Parathyroid adenoma (tissue), 2 donors: ENCODE measurements at regions not wholly inside any gene's neighbourhood (a gene's known extent, or its start where the extent isn't known, plus 50 kb on each side); places are given as distances from the start of the nearest gene placed in this dataset.

Experiments used
- H2AFZ ChIP-seq: fragments of 300-600 bp; sonication (generic); one replicate; pipeline ENCODE4 v1.7.0; 2017; ENCODE audit warnings: antibody characterized with exemption, mild to moderate bottlenecking
- H3K27ac ChIP-seq: fragments of 300-600 bp; sonication (generic); one replicate; pipeline ENCODE4 v1.7.0; 2017
- H3K27me3 ChIP-seq: fragments of 300-600 bp; sonication (generic); one replicate; pipeline ENCODE4 v1.7.0; 2017; ENCODE audit warnings: low read length; ENCODE audit not compliant: control insufficient read depth, insufficient read depth
- H3K36me3 ChIP-seq: fragments of 300-600 bp; sonication (generic); one replicate; pipeline ENCODE4 v1.7.0; 2017; ENCODE audit warnings: low read length; ENCODE audit not compliant: control insufficient read depth, insufficient read depth
- H3K4me1 ChIP-seq: fragments of 300-600 bp; sonication (generic); one replicate; pipeline ENCODE4 v1.7.0; 2017; ENCODE audit warnings: control low read depth
- H3K4me2 ChIP-seq: fragments of 300-600 bp; sonication (generic); one replicate; pipeline ENCODE4 v1.7.0; 2017; ENCODE audit warnings: low read length
- H3K4me3 ChIP-seq: fragments of 300-600 bp; sonication (generic); one replicate; pipeline ENCODE4 v1.7.0; 2017; ENCODE audit warnings: low read depth, low read length
- H3K79me2 ChIP-seq: fragments of 300-600 bp; sonication (generic); one replicate; pipeline ENCODE4 v1.7.0; 2017; ENCODE audit warnings: control low read depth
- H3K9ac ChIP-seq: fragments of 300-600 bp; sonication (generic); one replicate; pipeline ENCODE4 v1.7.0; 2017; ENCODE audit warnings: mild to moderate bottlenecking
- H3K9me3 ChIP-seq: fragments of 300-600 bp; sonication (generic); one replicate; pipeline ENCODE4 v1.7.0; 2017; ENCODE audit warnings: low read length; ENCODE audit not compliant: control insufficient read depth
- CTCF ChIP-seq: fragments of 300-600 bp; sonication (generic); IDR thresholded peaks from one replicate; pipeline ENCODE4 v1.7.0; 2017; ENCODE audit warnings: antibody characterized with exemption, mild to moderate bottlenecking
- donor health status: primary hyperparathyroidism.

- Histone ChIP-seq H3K4me1 (no peaks in the 10 kb centered on the region), H3K27me3 (no peaks in the 10 kb centered on the region), H3K9me3 (no peaks in the 10 kb centered on the region), H3K27ac (no peak overlapping the region), H2AFZ (no peak overlapping the region), H3K36me3 (no peaks in the 10 kb centered on the region), H3K79me2 (no peaks in the 10 kb centered on the region), H3K4me3 (no peak overlapping the region), H3K4me2 (no peak overlapping the region), H3K9ac (no peak overlapping the region)
- no peak for TF ChIP-seq CTCF
These were observed 847.8 kb downstream of the RPS29 start for GRCh38 chr14:48738186-48738925.

GRCh38 chr14:48735607-48736006 lies 850.6 kb downstream of the RPS29 start:
- H3K9ac ChIP-seq: no peak overlapping the region
- no peak overlapping the region for H3K4me2 ChIP-seq
- no peaks in the 10 kb centered on the region for H3K9me3 ChIP-seq
- H3K79me2 ChIP-seq: no peaks in the 10 kb centered on the region
- H3K36me3 ChIP-seq: no peaks in the 10 kb centered on the region
- no peak overlapping the region for H2AFZ ChIP-seq
- no peaks in the 10 kb centered on the region for H3K27me3 ChIP-seq
- H3K4me3 ChIP-seq: no peak overlapping the region
- H3K27ac ChIP-seq: no peak overlapping the region
- no peak for TF ChIP-seq CTCF
- no peaks in the 10 kb centered on the region for H3K4me1 ChIP-seq

- no peak overlapping the region for H3K4me3 ChIP-seq
- H3K4me1 ChIP-seq: no peaks in the 10 kb centered on the region
- H3K27ac ChIP-seq: no peak overlapping the region
- H3K9ac ChIP-seq: no peak overlapping the region
- no peak overlapping the region for H2AFZ ChIP-seq
- H3K9me3 ChIP-seq: no peaks in the 10 kb centered on the region
- no peaks in the 10 kb centered on the region for H3K27me3 ChIP-seq
- no peaks in the 10 kb centered on the region for H3K79me2 ChIP-seq
- no peak for TF ChIP-seq CTCF
- H3K36me3 ChIP-seq: no peaks in the 10 kb centered on the region
- no peak overlapping the region for H3K4me2 ChIP-seq
These were observed 854.9 kb downstream of the RPS29 start for GRCh38 chr14:48731260-48731659.

GRCh38 chr14:48726080-48726642 lies 860.0 kb downstream of the RPS29 start:
- no peaks in the 10 kb centered on the region for H3K36me3 ChIP-seq
- no peaks in the 10 kb centered on the region for H3K9me3 ChIP-seq
- H3K4me2 ChIP-seq: no peak overlapping the region
- H2AFZ ChIP-seq: no peak overlapping the region
- H3K9ac ChIP-seq: no peak overlapping the region
- H3K4me3 ChIP-seq: no peak overlapping the region
- no peak overlapping the region for H3K27ac ChIP-seq
- H3K79me2 ChIP-seq: no peaks in the 10 kb centered on the region
- no peaks in the 10 kb centered on the region for H3K4me1 ChIP-seq
- TF ChIP-seq CTCF: no peak
- no peaks in the 10 kb centered on the region for H3K27me3 ChIP-seq
